GM23248 (cell line): ENCODE measurements at regions not wholly inside any gene's neighbourhood (a gene's known extent, or its start where the extent isn't known, plus 50 kb on each side); places are given as distances from the start of the nearest gene placed in this dataset.

ENCODE experiments used
- DNase-seq: peaks from one replicate; pipeline ENCODE4 v3.0.0-alpha.2; 2015
- H2AFZ ChIP-seq: fragments of 200-600 bp; sonication (generic); 2 replicates; pipeline ENCODE4 v1.6.1; 2016; ENCODE audit warnings: antibody characterized with exemption
- H3F3A ChIP-seq: fragments of 200-600 bp; sonication (generic); 2 replicates; pipeline ENCODE4 v1.6.1; 2016; ENCODE audit warnings: mild to moderate bottlenecking, antibody characterized with exemption, mixed run types; ENCODE audit not compliant: insufficient read depth
- H3K27ac ChIP-seq: fragments of 200-600 bp; sonication (generic); 2 replicates; pipeline ENCODE4 v1.5.1; 2016; ENCODE audit warnings: mild to moderate bottlenecking
- H3K27me3 ChIP-seq: fragments of 200-600 bp; sonication (generic); replicated peaks from 2 replicates; pipeline ENCODE4 v1.6.1; 2016; ENCODE audit warnings: mild to moderate bottlenecking; ENCODE audit not compliant: insufficient read depth
- H3K36me3 ChIP-seq: fragments of 200-600 bp; sonication (generic); 2 replicates; pipeline ENCODE4 v1.6.1; 2016; ENCODE audit warnings: low read depth, mild to moderate bottlenecking
- H3K4me1 ChIP-seq: fragments of 200-600 bp; sonication (generic); 2 replicates; pipeline ENCODE4 v1.6.1; 2016; ENCODE audit warnings: mild to moderate bottlenecking; ENCODE audit not compliant: insufficient read depth
- H3K4me2 ChIP-seq: fragments of 200-600 bp; sonication (generic); one replicate; pipeline ENCODE4 v1.6.1; 2016; ENCODE audit warnings: mild to moderate bottlenecking; ENCODE audit not compliant: unreplicated experiment
- H3K4me3 ChIP-seq: fragments of 200-600 bp; sonication (generic); 2 replicates; pipeline ENCODE4 v1.5.1; 2016; ENCODE audit warnings: mild to moderate bottlenecking
- H3K79me2 ChIP-seq: fragments of 200-600 bp; sonication (generic); 2 replicates; pipeline ENCODE4 v1.6.1; 2016; ENCODE audit warnings: mild to moderate bottlenecking; ENCODE audit not compliant: insufficient read depth
- H3K9ac ChIP-seq: fragments of 200-600 bp; sonication (generic); 2 replicates; pipeline ENCODE4 v1.6.1; 2016; ENCODE audit warnings: mild to moderate bottlenecking
- H3K9me2 ChIP-seq: fragments of 200-600 bp; sonication (generic); 2 replicates; pipeline ENCODE4 v1.6.1; 2016; ENCODE audit warnings: mixed run types, mild to moderate bottlenecking, moderate library complexity; ENCODE audit not compliant: insufficient read depth
- H3K9me3 ChIP-seq: fragments of 200-600 bp; sonication (generic); one replicate; pipeline ENCODE4 v1.6.1; 2017; ENCODE audit warnings: low read depth
- H4K20me1 ChIP-seq: fragments of 200-600 bp; sonication (generic); 2 replicates; pipeline ENCODE4 v1.6.0; 2016; ENCODE audit not compliant: insufficient read depth
- EZH2 ChIP-seq: fragments of 200-600 bp; sonication (generic); IDR thresholded peaks from 2 replicates; pipeline ENCODE4 v1.6.1; 2018; ENCODE audit warnings: antibody characterized with exemption, mild to moderate bottlenecking; ENCODE audit not compliant: insufficient read depth, poor library complexity, severe bottlenecking
- EZH2phosphoT487 ChIP-seq: fragments of 200-600 bp; sonication (generic); IDR thresholded peaks from 2 replicates; pipeline ENCODE4 v1.6.1; 2018; ENCODE audit warnings: antibody characterized with exemption, moderate library complexity, mild to moderate bottlenecking, low read depth; ENCODE audit not compliant: insufficient read depth
- WGBS, 2 experiments: methylation state at CpG; one replicate each; pipeline ENCODE4 v1.1.6; 2015 to 2017; ENCODE audit warnings: low lambda C conversion rate in 2 of 2, low coverage in 1 of 2; ENCODE audit errors: missing lambda C conversion rate in 2 of 2; 5-methylcytosine and 5-hydroxymethylcytosine counted together
- in situ Hi-C: fragments of 300-500 bp; cut with MboI; formaldehyde crosslinking; loops from 2 replicates; pipeline ENCODE4 v1.15.0; 2020

- H3K27ac ChIP-seq, result peak overlapping the region; percentile 96
- H2AFZ ChIP-seq, result 0 out of 2 replicates have a peak overlapping the region, but pooled peaks have one; percentile 4
- H3F3A ChIP-seq, result peaks cover 52% of the 10 kb centered on the region
- H3K9me2 ChIP-seq, result no peaks in the 10 kb centered on the region
- in situ Hi-C loops, result no loop called here
- no peaks in the 10 kb centered on the region for H3K79me2 ChIP-seq
- peak overlapping the region; percentile 49 for H3K9ac ChIP-seq
- no peak overlapping the region for H3K4me3 ChIP-seq
- H3K4me1 ChIP-seq, result peaks cover 63% of the 10 kb centered on the region
- peak; percentile 70 for DNase-seq
- TF ChIP-seq EZH2phosphoT487 (no peak), EZH2 (no peak)
- no peaks in the 10 kb centered on the region for H3K9me3 ChIP-seq
- no peaks in the 10 kb centered on the region for H3K36me3 ChIP-seq
- peak overlapping the region; percentile 67 for H3K4me2 ChIP-seq
- H3K27me3 ChIP-seq, result no peaks in the 10 kb centered on the region
- WGBS, 2 experiments, result 0% methylated on average over 2 of the region's 2 CpGs
- H4K20me1 ChIP-seq, result no peaks in the 10 kb centered on the region
These were observed 99.4 kb downstream of the TEX35 start for GRCh38 chr1:178612261-178612660.

GRCh38 chr1:178613271-178613945, 100.5 kb downstream of the TEX35 start:
- WGBS, 2 experiments, result 88 to 94% methylated on average over 3 of the region's 3 CpGs
- peaks cover 41% of the 10 kb centered on the region for H3F3A ChIP-seq
- H3K36me3 ChIP-seq, result no peaks in the 10 kb centered on the region
- H3K79me2 ChIP-seq, result no peaks in the 10 kb centered on the region
- no peaks in the 10 kb centered on the region for H3K9me3 ChIP-seq
- H3K4me1 ChIP-seq, result peaks cover 53% of the 10 kb centered on the region
- H2AFZ ChIP-seq, result no peak overlapping the region
- no peaks in the 10 kb centered on the region for H4K20me1 ChIP-seq
- H3K4me3 ChIP-seq, result no peak overlapping the region
- H3K27me3 ChIP-seq, result no peaks in the 10 kb centered on the region
- no peaks in the 10 kb centered on the region for H3K9me2 ChIP-seq
- no peak for DNase-seq
- H3K27ac ChIP-seq, result peak overlapping the region; percentile 96; the same call in 1 of the 2 replicates
- TF ChIP-seq EZH2phosphoT487 (no peak), EZH2 (no peak)
- no peak overlapping the region for H3K9ac ChIP-seq
- H3K4me2 ChIP-seq, result peak overlapping the region; percentile 67
- in situ Hi-C loops, result no loop called here

- no peak overlapping the region for H3K4me2 ChIP-seq
- H3K9ac ChIP-seq, result no peak overlapping the region
- H3K4me3 ChIP-seq, result no peak overlapping the region
- no peaks in the 10 kb centered on the region for H3K79me2 ChIP-seq
- TF ChIP-seq EZH2phosphoT487, result no peak
- no peak for TF ChIP-seq EZH2
- no peaks in the 10 kb centered on the region for H3K27me3 ChIP-seq
- DNase-seq, result no peak
- H4K20me1 ChIP-seq, result no peaks in the 10 kb centered on the region
- H2AFZ ChIP-seq, result no peak overlapping the region
- H3K4me1 ChIP-seq, result peaks cover 46% of the 10 kb centered on the region
- 85% methylated on average over 8 of the region's 8 CpGs for WGBS, 2 experiments
- H3K9me2 ChIP-seq, result no peaks in the 10 kb centered on the region
- no peaks in the 10 kb centered on the region for H3K9me3 ChIP-seq
- no peak overlapping the region for H3K27ac ChIP-seq
- in situ Hi-C loops, result no loop called here
- no peaks in the 10 kb centered on the region for H3K36me3 ChIP-seq
- H3F3A ChIP-seq, result peaks cover 33% of the 10 kb centered on the region
These were observed 101.4 kb downstream of the TEX35 start for GRCh38 chr1:178614286-178614685.

GRCh38 chr1:178619042-178619927, 105.8 kb upstream of the RALGPS2 start:
- no peaks in the 10 kb centered on the region for H3K9me2 ChIP-seq
- in situ Hi-C loops, result no loop called here
- DNase-seq, result no peak
- H3K4me2 ChIP-seq, result no peak overlapping the region
- H2AFZ ChIP-seq, result no peak overlapping the region
- WGBS, 2 experiments, result 94 to 98% methylated on average over 4 of the region's 4 CpGs
- no peaks in the 10 kb centered on the region for H3K79me2 ChIP-seq
- TF ChIP-seq EZH2 (no peak), EZH2phosphoT487 (no peak)
- H3K9me3 ChIP-seq, result no peaks in the 10 kb centered on the region
- H4K20me1 ChIP-seq, result no peaks in the 10 kb centered on the region
- no peaks in the 10 kb centered on the region; the same call in 1 of the 2 replicates for H3F3A ChIP-seq
- H3K36me3 ChIP-seq, result no peaks in the 10 kb centered on the region
- no peaks in the 10 kb centered on the region for H3K4me1 ChIP-seq
- no peak overlapping the region for H3K4me3 ChIP-seq
- no peaks in the 10 kb centered on the region for H3K27me3 ChIP-seq
- no peak overlapping the region for H3K9ac ChIP-seq
- H3K27ac ChIP-seq, result no peak overlapping the region
